ENCODE measurements at regions not wholly inside any gene's neighbourhood (a gene's known extent, or its start where the extent isn't known, plus 50 kb on each side); places are given as distances from the start of the nearest gene placed in this dataset.

GRCh38 chr3:147846293-147846692 lies 437.1 kb downstream of the ZIC1 start:
- DNase-seq (ENCODE audit: low read depth, low spot score) (no peak), FAIRE-seq (no peak)
- H3K79me2 ChIP-seq (ENCODE audit: control insufficient read depth, insufficient read depth, low read length), result no peaks in the 10 kb centered on the region
- H3K9me1 ChIP-seq (ENCODE audit: control insufficient read depth, extremely low read depth, insufficient read depth, low read length), result no peaks in the 10 kb centered on the region
- H3K27ac ChIP-seq (ENCODE audit: control insufficient read depth, insufficient read depth, low read length), result no peak overlapping the region
- H2AFZ ChIP-seq (ENCODE audit: control insufficient read depth, low read length), result no peak overlapping the region
- TF ChIP-seq, protein P1, sequence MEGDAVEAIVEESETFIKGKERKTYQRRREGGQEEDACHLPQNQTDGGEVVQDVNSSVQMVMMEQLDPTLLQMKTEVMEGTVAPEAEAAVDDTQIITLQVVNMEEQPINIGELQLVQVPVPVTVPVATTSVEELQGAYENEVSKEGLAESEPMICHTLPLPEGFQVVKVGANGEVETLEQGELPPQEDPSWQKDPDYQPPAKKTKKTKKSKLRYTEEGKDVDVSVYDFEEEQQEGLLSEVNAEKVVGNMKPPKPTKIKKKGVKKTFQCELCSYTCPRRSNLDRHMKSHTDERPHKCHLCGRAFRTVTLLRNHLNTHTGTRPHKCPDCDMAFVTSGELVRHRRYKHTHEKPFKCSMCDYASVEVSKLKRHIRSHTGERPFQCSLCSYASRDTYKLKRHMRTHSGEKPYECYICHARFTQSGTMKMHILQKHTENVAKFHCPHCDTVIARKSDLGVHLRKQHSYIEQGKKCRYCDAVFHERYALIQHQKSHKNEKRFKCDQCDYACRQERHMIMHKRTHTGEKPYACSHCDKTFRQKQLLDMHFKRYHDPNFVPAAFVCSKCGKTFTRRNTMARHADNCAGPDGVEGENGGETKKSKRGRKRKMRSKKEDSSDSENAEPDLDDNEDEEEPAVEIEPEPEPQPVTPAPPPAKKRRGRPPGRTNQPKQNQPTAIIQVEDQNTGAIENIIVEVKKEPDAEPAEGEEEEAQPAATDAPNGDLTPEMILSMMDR (optimal IDR thresholded peaks at IDR 0.05 in 1 of 3, IDR thresholded peaks at IDR 0.05 in 1 of 3, conservative IDR thresholded peaks at IDR 0.05 in 1 of 3; ENCODE audit: extremely low read depth in 1 of 3, insufficient read depth in 2 of 3, low read length in 3 of 3), result no peak
- no peak for TF ChIP-seq EZH2 (IDR thresholded peaks at IDR 0.05; ENCODE audit: low read length)
- no peaks in the 10 kb centered on the region for H3K9me3 ChIP-seq (ENCODE audit: control insufficient read depth, low read depth, low read length)
- dilution Hi-C loops (cut with MboI; ENCODE audit: extremely low pct_ligation_motif_present, low sequenced_read_pairs), result no loop called here
- H3K4me3 ChIP-seq (ENCODE audit: control insufficient read depth in 2 of 3, extremely low read depth in 1 of 3, insufficient read depth in 2 of 3, low read depth in 1 of 3, low read length in 3 of 3), result no peak overlapping the region
- H3K36me3 ChIP-seq (ENCODE audit: control insufficient read depth in 2 of 2, extremely low read depth in 1 of 2, insufficient read depth in 2 of 2, low read length in 2 of 2), result no peaks in the 10 kb centered on the region
- no peaks in the 10 kb centered on the region for H4K20me1 ChIP-seq (ENCODE audit: control insufficient read depth, extremely low read depth, insufficient read depth, low read length)
- H3K4me1 ChIP-seq (ENCODE audit: control insufficient read depth, extremely low read depth, insufficient read depth, low read length), result no peaks in the 10 kb centered on the region
- no peaks in the 10 kb centered on the region for H3K27me3 ChIP-seq (ENCODE audit: control insufficient read depth, extremely low read depth, insufficient read depth, low read length)
- no peak overlapping the region for H3K9ac ChIP-seq (ENCODE audit: control insufficient read depth, extremely low read depth, insufficient read depth, low read length)
- no peak overlapping the region for H3K4me2 ChIP-seq (ENCODE audit: control insufficient read depth, extremely low read depth, insufficient read depth, low read depth, low read length)

DNA sequence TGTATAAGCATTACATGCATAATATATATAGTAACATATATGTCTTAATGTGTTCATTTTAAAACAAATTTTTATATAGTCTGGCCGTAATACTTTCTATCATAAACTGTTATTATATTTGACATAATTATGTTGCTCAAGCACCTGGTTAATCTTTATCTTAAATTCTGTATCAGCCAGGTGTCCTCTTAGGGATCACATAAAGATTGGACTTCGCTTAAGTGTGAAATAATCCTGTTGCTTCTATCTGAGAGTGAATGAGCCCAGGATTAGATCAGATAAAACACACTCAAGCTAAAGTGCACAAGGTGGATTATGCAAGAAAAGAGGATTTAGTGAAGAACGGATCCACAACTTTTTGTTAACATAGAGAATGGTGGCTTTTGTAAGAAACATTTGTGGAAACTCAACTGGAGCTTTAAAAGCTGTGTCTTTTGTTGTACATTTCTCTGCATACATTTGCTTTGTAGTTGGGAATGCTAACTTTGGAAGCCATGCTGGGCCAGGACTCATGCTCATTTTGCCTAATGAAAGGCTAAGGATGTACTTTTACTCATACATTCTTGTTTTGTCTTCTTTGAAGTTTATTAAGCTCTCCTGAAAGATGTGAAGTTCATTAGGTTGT lies 437.8 kb downstream of the ZIC1 start:
- Histone ChIP-seq H3K9me3 (ENCODE audit: control insufficient read depth, low read depth, low read length) (no peaks in the 10 kb centered on the region), H3K36me3 (ENCODE audit: control insufficient read depth in 2 of 2, extremely low read depth in 1 of 2, insufficient read depth in 2 of 2, low read length in 2 of 2) (no peaks in the 10 kb centered on the region), H3K27me3 (ENCODE audit: control insufficient read depth, extremely low read depth, insufficient read depth, low read length) (no peaks in the 10 kb centered on the region), H3K9ac (ENCODE audit: control insufficient read depth, extremely low read depth, insufficient read depth, low read length) (no peak overlapping the region), H2AFZ (ENCODE audit: control insufficient read depth, low read length) (no peak overlapping the region), H3K4me2 (ENCODE audit: control insufficient read depth, extremely low read depth, insufficient read depth, low read depth, low read length) (no peak overlapping the region), H3K9me1 (ENCODE audit: control insufficient read depth, extremely low read depth, insufficient read depth, low read length) (no peaks in the 10 kb centered on the region), H3K4me1 (ENCODE audit: control insufficient read depth, extremely low read depth, insufficient read depth, low read length) (no peaks in the 10 kb centered on the region), H3K27ac (ENCODE audit: control insufficient read depth, insufficient read depth, low read length) (no peak overlapping the region), H4K20me1 (ENCODE audit: control insufficient read depth, extremely low read depth, insufficient read depth, low read length) (no peaks in the 10 kb centered on the region), H3K4me3 (ENCODE audit: control insufficient read depth in 2 of 3, extremely low read depth in 1 of 3, insufficient read depth in 2 of 3, low read depth in 1 of 3, low read length in 3 of 3) (no peak overlapping the region), H3K79me2 (ENCODE audit: control insufficient read depth, insufficient read depth, low read length) (no peaks in the 10 kb centered on the region)
- no peak for FAIRE-seq
- no peak for DNase-seq (ENCODE audit: low read depth, low spot score)
- TF ChIP-seq EZH2 (IDR thresholded peaks at IDR 0.05; ENCODE audit: low read length), result no peak
- TF ChIP-seq, protein P1 (optimal IDR thresholded peaks at IDR 0.05 in 1 of 3, IDR thresholded peaks at IDR 0.05 in 1 of 3, conservative IDR thresholded peaks at IDR 0.05 in 1 of 3; ENCODE audit: extremely low read depth in 1 of 3, insufficient read depth in 2 of 3, low read length in 3 of 3), result no peak
- dilution Hi-C loops (cut with MboI; ENCODE audit: extremely low pct_ligation_motif_present, low sequenced_read_pairs), result no loop called here

All from keratinocyte (primary cell).